ENCODE measurements at regions not wholly inside any gene's neighbourhood (a gene's known extent, or its start where the extent isn't known, plus 50 kb on each side); places are given as distances from the start of the nearest gene placed in this dataset.
A peak's percentile ranks its signal among the peaks of the same experiment; 100 is the strongest.

DNA sequence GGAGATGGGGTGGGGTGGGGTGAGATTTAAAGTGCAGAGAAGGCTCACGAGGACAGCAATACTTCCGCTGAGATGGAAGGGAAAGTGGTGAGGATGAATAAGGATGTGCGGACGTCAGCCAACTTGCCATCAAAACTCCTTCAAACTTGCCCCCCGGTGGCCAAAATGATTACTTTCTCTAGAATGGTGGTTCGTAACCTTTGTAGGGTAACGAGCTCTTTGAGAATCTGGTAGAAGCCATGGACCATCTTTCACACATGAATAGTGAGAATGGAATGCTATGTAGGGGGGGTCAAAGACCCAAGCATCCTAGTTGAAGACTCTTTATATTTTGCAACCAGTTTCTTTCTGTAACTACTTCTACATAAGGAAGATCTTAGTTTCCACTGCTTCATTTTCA is 245.9 kb upstream of the DDHD1 start:
- Histone ChIP-seq H3K18ac (ENCODE audit: extremely low read depth, low read length) (no peak overlapping the region), H3K4ac (replicated peaks; ENCODE audit: insufficient read length, low read depth, low read length) (no peak overlapping the region), H2BK15ac (ENCODE audit: low read length) (no peak overlapping the region), H4K20me1 (replicated peaks in 1 of 2; ENCODE audit: control insufficient read depth in 1 of 2, insufficient read depth in 2 of 2, low read length in 2 of 2) (no peaks in the 10 kb centered on the region), H2BK5ac (ENCODE audit: low read depth, low read length) (no peak overlapping the region), H3K36me3 (ENCODE audit: control insufficient read depth in 2 of 4, insufficient read depth in 4 of 4, low read length in 3 of 4) (no peaks in the 10 kb centered on the region), H2BK120ac (replicated peaks; ENCODE audit: low read depth, low read length) (no peak overlapping the region), H2AK5ac (ENCODE audit: low read depth, low read length) (no peak overlapping the region), H3K27ac (ENCODE audit: low read depth, low read length) (no peak overlapping the region), H4K8ac (ENCODE audit: extremely low read depth, insufficient read depth, low read length) (no peak overlapping the region), H3K9me3 (ENCODE audit: insufficient read depth in 2 of 2, low read depth in 1 of 2, low read length in 1 of 2) (peaks cover 5 to 11% of the 10 kb centered on the region in 2 experiments; a peak in 2 of 4 replicates), H4K5ac (ENCODE audit: insufficient read length, low read depth, low read length) (no peak overlapping the region), H3K4me1 (replicated peaks in 1 of 4; ENCODE audit: control insufficient read depth in 3 of 4, insufficient read depth in 4 of 4, low read length in 3 of 4) (no peaks in the 10 kb centered on the region), H3K9ac (replicated peaks in 1 of 4; ENCODE audit: extremely low read depth in 1 of 4, low read depth in 3 of 4, low read length in 3 of 4) (no peak overlapping the region), H2BK20ac (ENCODE audit: low read length) (no peak overlapping the region), H3K23me2 (ENCODE audit: low read depth, low read length) (peaks cover 2% of the 10 kb centered on the region; the same call in 1 of the 2 replicates), H3K23ac (ENCODE audit: insufficient read length) (no peak overlapping the region), H2BK12ac (ENCODE audit: low read depth, low read length) (no peak overlapping the region), H4K91ac (replicated peaks; ENCODE audit: insufficient read length, low read length) (no peak overlapping the region), H3K4me2 (ENCODE audit: insufficient read depth in 1 of 2, low read depth in 2 of 2, low read length in 2 of 2) (no peak overlapping the region), H3K79me1 (ENCODE audit: low read depth, low read length) (no peaks in the 10 kb centered on the region), H3K56ac (replicated peaks; ENCODE audit: insufficient read length, low read depth, low read length) (no peak overlapping the region), H3K27me3 (replicated peaks in 1 of 4; ENCODE audit: control insufficient read depth in 3 of 4, extremely low read depth in 1 of 4, insufficient read depth in 3 of 4, low read length in 3 of 4) (no peaks in the 10 kb centered on the region), H2AFZ (ENCODE audit: low read length) (no peak overlapping the region), H3K4me3 (ENCODE audit: extremely low read depth in 1 of 4, insufficient read depth in 2 of 4, low read depth in 3 of 4, low read length in 4 of 4) (no peak overlapping the region), H3K79me2 (ENCODE audit: control insufficient read depth in 1 of 2, insufficient read depth in 2 of 2, low read length in 2 of 2) (no peaks in the 10 kb centered on the region), H3K14ac (ENCODE audit: insufficient read length) (no peak overlapping the region)
- CTCF ChIA-PET (ENCODE audit: partially characterized antibody), result interaction anchor here (0.6 to 3.0 kb wide), 17 partner anchors 10 to 246 kb away, joined by 3 to 20 read pairs (median 5); partner anchors contain the start of gene DDHD1
- peak; percentile 95 for FAIRE-seq
- DNase-seq (ENCODE audit: low read depth in 1 of 2, low spot score in 2 of 2), result peak; percentile 23 to 69
- POLR2A ChIA-PET (ENCODE audit: partially characterized antibody), result interaction anchor here (1.0 to 1.2 kb wide), 2 partner anchors 10 to 43 kb away, joined by 3 to 5 read pairs; no protein-coding TSS in a partner anchor
- TF ChIP-seq SUZ12 (IDR thresholded peaks at IDR 0.05; ENCODE audit: low read length) (no peak), BRCA1 (IDR thresholded peaks at IDR 0.05; ENCODE audit: low read depth, low read length) (no peak), CHD2 (IDR thresholded peaks at IDR 0.05; ENCODE audit: low read length) (no peak), RXRA (IDR thresholded peaks at IDR 0.05; ENCODE audit: insufficient read depth, low read depth, low read length) (no peak), SIN3A (conservative IDR thresholded peaks at IDR 0.05 in 1 of 2, IDR thresholded peaks at IDR 0.05 in 1 of 2; ENCODE audit: low read depth in 1 of 2, low read length in 2 of 2) (no peak), TCF12 (IDR thresholded peaks at IDR 0.05; ENCODE audit: low read depth, low read length) (no peak), CREB1 (IDR thresholded peaks at IDR 0.05) (no peak), SRF (IDR thresholded peaks at IDR 0.05; ENCODE audit: low read depth, low read length) (no peak), RAD21 (IDR thresholded peaks at IDR 0.05 in 1 of 2, conservative IDR thresholded peaks at IDR 0.05 in 1 of 2; ENCODE audit: low read depth in 2 of 2, low read length in 2 of 2) (peak; percentile 52 to 64)
- TF ChIP-seq, protein P1, sequence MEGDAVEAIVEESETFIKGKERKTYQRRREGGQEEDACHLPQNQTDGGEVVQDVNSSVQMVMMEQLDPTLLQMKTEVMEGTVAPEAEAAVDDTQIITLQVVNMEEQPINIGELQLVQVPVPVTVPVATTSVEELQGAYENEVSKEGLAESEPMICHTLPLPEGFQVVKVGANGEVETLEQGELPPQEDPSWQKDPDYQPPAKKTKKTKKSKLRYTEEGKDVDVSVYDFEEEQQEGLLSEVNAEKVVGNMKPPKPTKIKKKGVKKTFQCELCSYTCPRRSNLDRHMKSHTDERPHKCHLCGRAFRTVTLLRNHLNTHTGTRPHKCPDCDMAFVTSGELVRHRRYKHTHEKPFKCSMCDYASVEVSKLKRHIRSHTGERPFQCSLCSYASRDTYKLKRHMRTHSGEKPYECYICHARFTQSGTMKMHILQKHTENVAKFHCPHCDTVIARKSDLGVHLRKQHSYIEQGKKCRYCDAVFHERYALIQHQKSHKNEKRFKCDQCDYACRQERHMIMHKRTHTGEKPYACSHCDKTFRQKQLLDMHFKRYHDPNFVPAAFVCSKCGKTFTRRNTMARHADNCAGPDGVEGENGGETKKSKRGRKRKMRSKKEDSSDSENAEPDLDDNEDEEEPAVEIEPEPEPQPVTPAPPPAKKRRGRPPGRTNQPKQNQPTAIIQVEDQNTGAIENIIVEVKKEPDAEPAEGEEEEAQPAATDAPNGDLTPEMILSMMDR (IDR thresholded peaks at IDR 0.05; ENCODE audit: control extremely low read depth in 1 of 3, insufficient read depth in 1 of 3, low read depth in 1 of 3, low read length in 3 of 3), result peak; percentile 34 to 64 (median 51)
- WGBS, 2 experiments (ENCODE audit: extremely low coverage in 1 of 2, insufficient coverage in 1 of 2, insufficient read length in 1 of 2, insufficient replicate concordance in 2 of 2, low coverage in 1 of 2, low lambda C conversion rate in 2 of 2, missing lambda C conversion rate in 1 of 2), result 82% methylated on average over 7 of the region's 7 CpGs; no CpG with 5 or more reads in 1 of the 2 experiments

Data from H1 (cell line).